Lung (tissue), 11 donors: ENCODE measurements at regions not wholly inside any gene's neighbourhood (a gene's known extent, or its start where the extent isn't known, plus 50 kb on each side); places are given as distances from the start of the nearest gene placed in this dataset.
A peak's percentile ranks its signal among the peaks of the same experiment; 100 is the strongest.

Source experiments
- ATAC-seq: fragments of 200-7000 bp; cut with Tn5 transposase; one replicate; pipeline ENCODE4 v1.9.1; 2020; ENCODE audit warnings: moderate number of reproducible peaks; ENCODE audit not compliant: insufficient read depth, low FRiP score
- DNase-seq, 3 donors: peaks; one replicate each; pipeline ENCODE4 v3.0.0-alpha.2; 2013 to 2017
- H3K27ac ChIP-seq, 2 donors: one replicate each; pipeline ENCODE4 v1.5.1; 2013; ENCODE audit warnings: mild to moderate bottlenecking in 2 of 2, moderate library complexity in 2 of 2, control low read depth in 1 of 2, inconsistent platforms in 1 of 2, low read depth in 1 of 2, low read length in 1 of 2
- H3K27me3 ChIP-seq, 3 donors: one replicate each; pipeline ENCODE4 v1.5.1; 2013; ENCODE audit warnings: low read length in 2 of 3; ENCODE audit not compliant: control insufficient read depth in 3 of 3, insufficient read depth in 3 of 3
- H3K36me3 ChIP-seq, 4 donors: one replicate each; pipeline ENCODE4 v1.5.1; 2013; ENCODE audit warnings: low read length in 4 of 4, mild to moderate bottlenecking in 1 of 4, moderate library complexity in 1 of 4; ENCODE audit not compliant: control insufficient read depth in 4 of 4, insufficient read depth in 4 of 4
- H3K4me1 ChIP-seq, 5 donors: one replicate each; pipeline ENCODE4 v1.5.1; 2013; ENCODE audit warnings: low read length in 5 of 5, mild to moderate bottlenecking in 2 of 5, moderate library complexity in 1 of 5; ENCODE audit not compliant: control insufficient read depth in 5 of 5, insufficient read depth in 5 of 5
- H3K4me3 ChIP-seq: one replicate; pipeline ENCODE4 v1.5.1; 2013; ENCODE audit warnings: mild to moderate bottlenecking, control low read depth, moderate library complexity
- H3K9ac ChIP-seq, 2 donors: one replicate each; pipeline ENCODE4 v1.5.1; 2013; ENCODE audit warnings: low read length in 2 of 2, control low read depth in 1 of 2; ENCODE audit not compliant: insufficient read depth in 1 of 2
- H3K9me3 ChIP-seq, 4 donors: one replicate each; pipeline ENCODE4 v1.5.1; 2013; ENCODE audit warnings: low read length in 3 of 4, mild to moderate bottlenecking in 1 of 4, moderate library complexity in 1 of 4; ENCODE audit not compliant: control insufficient read depth in 4 of 4, insufficient read depth in 3 of 4
- whole genome bisulfite sequencing, 2 donors: extraction: QIAGEN DNeasy Blood & Tissue Kit; methylation state at CpG; one replicate each; pipeline ENCODE4 v1.1.7; 2013; 5-methylcytosine and 5-hydroxymethylcytosine counted together
- TF ChIP-seq, protein P1 (sequence below): IDR thresholded peaks from 2 replicates; pipeline ENCODE4 v1.5.1; 2012; ENCODE audit warnings: mild to moderate bottlenecking; ENCODE audit errors: control extremely low read depth, extremely low read depth
- donor health status: control.
- donor health status: control.
- donor health status: Bipolar disorder and iron deficiency.
- donor health status: healthy.
- donor health status: DM: yes; HTN: yes; CAD: no.

DNA sequence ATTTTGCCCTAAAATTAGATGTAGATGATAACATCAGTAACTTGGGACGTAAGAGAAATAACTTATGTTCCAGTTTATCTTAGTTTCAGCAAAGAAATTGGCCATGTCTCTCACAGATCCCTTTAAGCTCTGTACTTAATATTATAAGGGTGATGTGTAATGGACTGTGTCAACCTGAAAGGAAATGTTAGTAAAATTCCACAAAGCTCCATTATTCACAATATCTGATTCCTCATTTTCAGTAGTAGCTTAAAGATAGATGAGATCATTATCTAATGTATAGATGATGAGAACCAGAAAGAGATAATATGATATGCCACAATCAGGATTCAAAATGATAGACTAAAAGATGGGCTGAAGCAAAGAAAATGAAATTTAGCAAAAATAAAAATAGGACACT, 316.8 kb upstream of the CHRM2 start:
- no peak for DNase-seq
- H3K9me3 ChIP-seq, result no peaks in the 10 kb centered on the region
- ATAC-seq, result no peak
- H3K9ac ChIP-seq, result no peak overlapping the region
- TF ChIP-seq, protein P1, sequence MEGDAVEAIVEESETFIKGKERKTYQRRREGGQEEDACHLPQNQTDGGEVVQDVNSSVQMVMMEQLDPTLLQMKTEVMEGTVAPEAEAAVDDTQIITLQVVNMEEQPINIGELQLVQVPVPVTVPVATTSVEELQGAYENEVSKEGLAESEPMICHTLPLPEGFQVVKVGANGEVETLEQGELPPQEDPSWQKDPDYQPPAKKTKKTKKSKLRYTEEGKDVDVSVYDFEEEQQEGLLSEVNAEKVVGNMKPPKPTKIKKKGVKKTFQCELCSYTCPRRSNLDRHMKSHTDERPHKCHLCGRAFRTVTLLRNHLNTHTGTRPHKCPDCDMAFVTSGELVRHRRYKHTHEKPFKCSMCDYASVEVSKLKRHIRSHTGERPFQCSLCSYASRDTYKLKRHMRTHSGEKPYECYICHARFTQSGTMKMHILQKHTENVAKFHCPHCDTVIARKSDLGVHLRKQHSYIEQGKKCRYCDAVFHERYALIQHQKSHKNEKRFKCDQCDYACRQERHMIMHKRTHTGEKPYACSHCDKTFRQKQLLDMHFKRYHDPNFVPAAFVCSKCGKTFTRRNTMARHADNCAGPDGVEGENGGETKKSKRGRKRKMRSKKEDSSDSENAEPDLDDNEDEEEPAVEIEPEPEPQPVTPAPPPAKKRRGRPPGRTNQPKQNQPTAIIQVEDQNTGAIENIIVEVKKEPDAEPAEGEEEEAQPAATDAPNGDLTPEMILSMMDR, result no peak
- no peak overlapping the region for H3K27ac ChIP-seq
- peaks cover 0 to 3% (median 0%) of the 10 kb centered on the region in 5 donors for H3K4me1 ChIP-seq
- no peaks in the 10 kb centered on the region for H3K27me3 ChIP-seq
- no peak overlapping the region for H3K4me3 ChIP-seq
- 91 to 93% methylated on average over 1 of the region's 1 CpG for WGBS, 2 donors
- H3K36me3 ChIP-seq, result no peaks in the 10 kb centered on the region

DNA sequence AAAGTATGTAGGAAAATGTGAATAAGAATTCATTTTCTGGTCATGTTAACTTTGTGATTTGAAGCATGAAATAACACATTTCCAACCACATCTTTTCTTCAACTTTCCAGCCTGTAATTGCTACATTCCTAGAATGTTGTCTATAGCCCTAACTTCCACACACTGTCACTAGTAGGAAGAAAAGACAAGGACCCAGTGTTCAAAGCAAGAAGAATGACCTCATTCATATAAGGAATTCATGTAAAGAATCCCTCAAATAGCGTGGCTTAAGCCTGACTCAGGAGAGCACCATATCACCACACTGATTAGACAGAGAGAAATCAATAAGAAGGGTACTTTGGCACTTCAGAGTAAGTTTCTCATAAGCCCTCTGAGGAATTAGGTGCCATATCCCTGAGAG, 318.7 kb upstream of the CHRM2 start:
- Histone ChIP-seq H3K27me3 (no peaks in the 10 kb centered on the region), H3K9ac (no peak overlapping the region), H3K27ac (no peak overlapping the region), H3K36me3 (no peaks in the 10 kb centered on the region), H3K4me1 (no peaks in the 10 kb centered on the region), H3K9me3 (no peaks in the 10 kb centered on the region), H3K4me3 (no peak overlapping the region)
- DNase-seq (no peak), ATAC-seq (no peak)
- WGBS, 2 donors, result 57 to 61% methylated on average over 1 of the region's 1 CpG
- TF ChIP-seq, protein P1, result no peak

DNA sequence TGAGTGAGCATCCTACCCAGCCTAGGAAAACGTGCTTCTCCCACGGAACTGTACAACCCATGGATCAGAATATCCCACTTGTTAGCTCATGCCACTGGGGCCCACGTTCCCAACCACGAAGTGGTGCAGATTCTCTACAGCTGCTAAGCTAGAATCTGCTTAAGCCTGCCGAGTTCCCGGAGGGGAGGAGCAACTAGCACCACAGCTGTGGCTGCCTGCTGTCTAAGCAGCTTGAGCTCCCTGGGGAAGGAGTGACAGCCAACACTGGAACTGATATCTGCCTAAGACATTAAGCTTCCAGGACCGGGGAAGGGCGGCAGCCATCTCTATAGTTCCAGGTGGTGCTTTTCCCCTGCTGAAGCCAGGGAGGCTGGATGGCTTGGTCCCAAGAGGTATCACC, 334.7 kb upstream of the CHRM2 start:
- ATAC-seq, result no peak
- Histone ChIP-seq H3K36me3 (no peaks in the 10 kb centered on the region), H3K27ac (no peak overlapping the region), H3K9me3 (peaks cover 0 to 5% (median 0%) of the 10 kb centered on the region in 4 donors), H3K4me3 (no peak overlapping the region), H3K9ac (no peak overlapping the region), H3K27me3 (no peaks in the 10 kb centered on the region), H3K4me1 (no peaks in the 10 kb centered on the region)
- WGBS, 2 donors, result 78 to 88% methylated on average over 8 of the region's 8 CpGs
- TF ChIP-seq, protein P1, result no peak
- peak; percentile 20 to 39 (median 38) for DNase-seq

DNA sequence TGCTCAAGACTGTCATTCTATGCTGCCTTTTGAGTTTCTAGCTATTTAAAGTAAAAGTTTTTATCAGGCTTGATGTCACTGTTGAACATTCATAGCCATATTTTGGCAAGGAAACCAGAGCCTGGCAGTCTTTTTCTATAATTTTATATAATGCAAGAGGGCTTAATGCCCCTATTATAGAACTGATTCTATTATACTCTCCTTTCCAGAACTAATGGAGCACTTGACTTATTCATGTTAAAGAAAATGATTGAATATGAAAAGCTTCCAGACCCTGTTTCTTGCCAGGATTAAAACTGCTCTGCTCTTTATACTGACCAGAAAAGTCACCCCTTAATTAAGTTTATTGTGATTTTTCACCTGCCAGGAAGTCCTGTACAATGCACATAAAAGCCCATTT, 337.6 kb upstream of the CHRM2 start:
- peaks cover 0 to 20% (median 2%) of the 10 kb centered on the region in 4 donors for H3K9me3 ChIP-seq
- no peak overlapping the region for H3K4me3 ChIP-seq
- no peak for DNase-seq
- no peak overlapping the region for H3K27ac ChIP-seq
- H3K27me3 ChIP-seq, result no peaks in the 10 kb centered on the region
- H3K4me1 ChIP-seq, result no peaks in the 10 kb centered on the region
- H3K36me3 ChIP-seq, result no peaks in the 10 kb centered on the region
- ATAC-seq, result no peak
- TF ChIP-seq, protein P1, result no peak
- H3K9ac ChIP-seq, result no peak overlapping the region
